ENCODE measurements at regions not wholly inside any gene's neighbourhood (a gene's known extent, or its start where the extent isn't known, plus 50 kb on each side); places are given as distances from the start of the nearest gene placed in this dataset.

GRCh38 chr2:107622741-107623310 lies 203.9 kb upstream of the RGPD4 start:
- Histone ChIP-seq H3K4me2 (ENCODE audit: insufficient read depth, low read length) (peak overlapping the region; percentile 33; the same call in 1 of the 2 replicates), H3K27ac (ENCODE audit: extremely low read depth, low read depth, low read length) (peak overlapping the region; percentile 24; the same call in 1 of the 3 replicates), H2AFZ (ENCODE audit: low read depth, low read length) (peak overlapping the region; percentile 27; the same call in 1 of the 2 replicates), H3K4me1 (replicated peaks in 1 of 2; ENCODE audit: control insufficient read depth in 2 of 2, insufficient read depth in 2 of 2, low read length in 2 of 2) (no peaks in the 10 kb centered on the region), H3K4me3 (no peak overlapping the region), H3K9me3 (replicated peaks; ENCODE audit: control insufficient read depth, insufficient read depth, low read depth, low read length) (peaks cover 3% of the 10 kb centered on the region; the same call in 1 of the 2 replicates), H3K36me3 (ENCODE audit: control insufficient read depth, insufficient read depth, low read length) (no peaks in the 10 kb centered on the region), H3K27me3 (ENCODE audit: control insufficient read depth in 2 of 2, insufficient read depth in 2 of 2, low read length in 2 of 2) (no peaks in the 10 kb centered on the region), H3K9me1 (ENCODE audit: control insufficient read depth, insufficient read depth, low read length) (no peaks in the 10 kb centered on the region), H4K20me1 (replicated peaks; ENCODE audit: control insufficient read depth, insufficient read depth, low read length) (no peaks in the 10 kb centered on the region), H3K79me2 (ENCODE audit: control insufficient read depth, insufficient read depth, low read length) (no peaks in the 10 kb centered on the region), H3K9ac (ENCODE audit: insufficient read depth in 1 of 2, low read depth in 2 of 2, low read length in 2 of 2) (no peak overlapping the region)
- DNase-seq (ENCODE audit: extremely low read depth in 1 of 4, low spot score in 3 of 4) (no peak), ATAC-seq (no peak), FAIRE-seq (no peak)
- intact Hi-C loops (cut with micrococcal nuclease) = no loop called here
- no peak for TF ChIP-seq EHMT2 (IDR thresholded peaks at IDR 0.05)
- no peak for TF ChIP-seq HIVEP1 (CRISPR knock-in tag; IDR thresholded peaks at IDR 0.05)
- TF ChIP-seq ADNP (tag; IDR thresholded peaks at IDR 0.05) = no peak
- TF ChIP-seq RFX5 (IDR thresholded peaks at IDR 0.05; ENCODE audit: low read depth, low read length) = no peak
- WGBS (ENCODE audit: insufficient coverage, low coverage, missing lambda C conversion rate) = 10% methylated on average over 4 of the region's 4 CpGs
- POLR2A ChIA-PET = no interaction called here
- CTCF ChIA-PET (ENCODE audit: low intra/inter-chr PET ratio) = no interaction called here
- no TSS peak for BruUV-seq (replicated peaks)
- in situ Hi-C loops (cut with MboI) = no loop called here

DNA sequence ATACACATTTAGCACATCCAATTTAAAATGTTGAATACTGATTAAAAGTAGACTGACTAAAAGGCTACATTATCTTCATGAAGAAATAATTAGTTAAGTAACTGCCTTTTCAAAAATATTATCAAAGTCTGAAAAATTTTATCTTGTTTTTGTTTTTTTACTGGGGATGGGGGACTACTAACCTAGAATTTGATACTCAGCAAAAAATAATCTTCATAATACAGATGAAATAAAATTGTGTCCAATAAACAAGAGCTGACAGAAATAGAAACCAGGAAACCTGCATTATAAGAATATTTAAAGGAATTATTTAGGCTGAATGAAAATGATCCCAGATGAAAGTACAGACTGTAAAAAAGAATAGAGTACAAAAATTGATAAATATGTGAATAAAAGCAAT lies 200.7 kb upstream of the RGPD4 start:
- Histone ChIP-seq H3K27ac (ENCODE audit: extremely low read depth, low read depth, low read length) (no peak overlapping the region), H3K79me2 (ENCODE audit: control insufficient read depth, insufficient read depth, low read length) (no peaks in the 10 kb centered on the region), H2AFZ (ENCODE audit: low read depth, low read length) (no peak overlapping the region), H3K9me3 (replicated peaks; ENCODE audit: control insufficient read depth, insufficient read depth, low read depth, low read length) (no peaks in the 10 kb centered on the region; the same call in 1 of the 2 replicates), H3K9me1 (ENCODE audit: control insufficient read depth, insufficient read depth, low read length) (no peaks in the 10 kb centered on the region), H3K4me3 (no peak overlapping the region), H3K36me3 (ENCODE audit: control insufficient read depth, insufficient read depth, low read length) (no peaks in the 10 kb centered on the region), H3K27me3 (ENCODE audit: control insufficient read depth in 2 of 2, insufficient read depth in 2 of 2, low read length in 2 of 2) (no peaks in the 10 kb centered on the region), H3K4me2 (ENCODE audit: insufficient read depth, low read length) (no peak overlapping the region), H4K20me1 (replicated peaks; ENCODE audit: control insufficient read depth, insufficient read depth, low read length) (no peaks in the 10 kb centered on the region), H3K4me1 (replicated peaks in 1 of 2; ENCODE audit: control insufficient read depth in 2 of 2, insufficient read depth in 2 of 2, low read length in 2 of 2) (no peaks in the 10 kb centered on the region), H3K9ac (ENCODE audit: insufficient read depth in 1 of 2, low read depth in 2 of 2, low read length in 2 of 2) (no peak overlapping the region)
- ChIA-PET POLR2A (no interaction called here), CTCF (ENCODE audit: low intra/inter-chr PET ratio) (no interaction called here)
- in situ Hi-C loops (cut with MboI) (no loop called here), intact Hi-C loops (cut with micrococcal nuclease) (no loop called here)
- BruUV-seq (replicated peaks) = no TSS peak
- FAIRE-seq = no peak
- ATAC-seq = no peak
- DNase-seq (ENCODE audit: extremely low read depth in 1 of 4, low spot score in 3 of 4) = no peak
- TF ChIP-seq DNMT1 (IDR thresholded peaks at IDR 0.05) (no peak), SRSF3 (IDR thresholded peaks at IDR 0.05; ENCODE audit: insufficient read depth, low read length) (no peak), DPF2 (IDR thresholded peaks at IDR 0.05) (no peak), POLR2B (IDR thresholded peaks at IDR 0.05; ENCODE audit: low read depth, partially characterized antibody) (no peak), ARID1B (IDR thresholded peaks at IDR 0.05) (no peak), KDM2B (CRISPR knock-in tag; IDR thresholded peaks at IDR 0.05) (no peak), PPARD (CRISPR knock-in tag; IDR thresholded peaks at IDR 0.05) (no peak)
- TF ChIP-seq, protein P1, sequence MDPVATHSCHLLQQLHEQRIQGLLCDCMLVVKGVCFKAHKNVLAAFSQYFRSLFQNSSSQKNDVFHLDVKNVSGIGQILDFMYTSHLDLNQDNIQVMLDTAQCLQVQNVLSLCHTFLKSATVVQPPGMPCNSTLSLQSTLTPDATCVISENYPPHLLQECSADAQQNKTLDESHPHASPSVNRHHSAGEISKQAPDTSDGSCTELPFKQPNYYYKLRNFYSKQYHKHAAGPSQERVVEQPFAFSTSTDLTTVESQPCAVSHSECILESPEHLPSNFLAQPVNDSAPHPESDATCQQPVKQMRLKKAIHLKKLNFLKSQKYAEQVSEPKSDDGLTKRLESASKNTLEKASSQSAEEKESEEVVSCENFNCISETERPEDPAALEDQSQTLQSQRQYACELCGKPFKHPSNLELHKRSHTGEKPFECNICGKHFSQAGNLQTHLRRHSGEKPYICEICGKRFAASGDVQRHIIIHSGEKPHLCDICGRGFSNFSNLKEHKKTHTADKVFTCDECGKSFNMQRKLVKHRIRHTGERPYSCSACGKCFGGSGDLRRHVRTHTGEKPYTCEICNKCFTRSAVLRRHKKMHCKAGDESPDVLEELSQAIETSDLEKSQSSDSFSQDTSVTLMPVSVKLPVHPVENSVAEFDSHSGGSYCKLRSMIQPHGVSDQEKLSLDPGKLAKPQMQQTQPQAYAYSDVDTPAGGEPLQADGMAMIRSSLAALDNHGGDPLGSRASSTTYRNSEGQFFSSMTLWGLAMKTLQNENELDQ (CRISPR knock-in tag; IDR thresholded peaks at IDR 0.05; ENCODE audit: borderline replicate concordance) = no peak
- TF ChIP-seq, protein P2, sequence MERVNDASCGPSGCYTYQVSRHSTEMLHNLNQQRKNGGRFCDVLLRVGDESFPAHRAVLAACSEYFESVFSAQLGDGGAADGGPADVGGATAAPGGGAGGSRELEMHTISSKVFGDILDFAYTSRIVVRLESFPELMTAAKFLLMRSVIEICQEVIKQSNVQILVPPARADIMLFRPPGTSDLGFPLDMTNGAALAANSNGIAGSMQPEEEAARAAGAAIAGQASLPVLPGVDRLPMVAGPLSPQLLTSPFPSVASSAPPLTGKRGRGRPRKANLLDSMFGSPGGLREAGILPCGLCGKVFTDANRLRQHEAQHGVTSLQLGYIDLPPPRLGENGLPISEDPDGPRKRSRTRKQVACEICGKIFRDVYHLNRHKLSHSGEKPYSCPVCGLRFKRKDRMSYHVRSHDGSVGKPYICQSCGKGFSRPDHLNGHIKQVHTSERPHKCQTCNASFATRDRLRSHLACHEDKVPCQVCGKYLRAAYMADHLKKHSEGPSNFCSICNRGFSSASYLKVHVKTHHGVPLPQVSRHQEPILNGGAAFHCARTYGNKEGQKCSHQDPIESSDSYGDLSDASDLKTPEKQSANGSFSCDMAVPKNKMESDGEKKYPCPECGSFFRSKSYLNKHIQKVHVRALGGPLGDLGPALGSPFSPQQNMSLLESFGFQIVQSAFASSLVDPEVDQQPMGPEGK (CRISPR knock-in tag; IDR thresholded peaks at IDR 0.05; ENCODE audit: borderline replicate concordance) = no peak

Data from K562 (cell line).